Transverse colon (tissue), 4 donors: ENCODE measurements at regions not wholly inside any gene's neighbourhood (a gene's known extent, or its start where the extent isn't known, plus 50 kb on each side); places are given as distances from the start of the nearest gene placed in this dataset.

Experiments
- DNase-seq: peaks from one replicate; pipeline ENCODE4 v3.0.0-alpha.2; 2019
- H3K27ac ChIP-seq, 4 donors: fragments of 200-600 bp; sonication (generic); 2 replicates each; pipeline ENCODE4 v1.5.1; 2016 to 2018; ENCODE audit warnings: inconsistent platforms in 4 of 4
- H3K27me3 ChIP-seq: fragments of 200-600 bp; sonication (generic); 2 replicates; pipeline ENCODE4 v1.5.1; 2017; ENCODE audit warnings: inconsistent platforms
- H3K36me3 ChIP-seq, 4 donors: fragments of 200-600 bp; sonication (generic); 2 replicates each; pipeline ENCODE4 v1.5.1; 2017 to 2019; ENCODE audit warnings: inconsistent platforms in 4 of 4
- H3K4me1 ChIP-seq, 4 donors: fragments of 200-600 bp; sonication (generic); 2 replicates each; pipeline ENCODE4 v1.5.1; 2017 to 2020; ENCODE audit warnings: inconsistent platforms in 4 of 4
- H3K4me3 ChIP-seq, 4 donors: fragments of 200-600 bp; sonication (generic); 1 replicate in 1 of 4; 2 replicates in 3 of 4; pipeline versions ENCODE4 v1.5.1 to v1.6.1; 2017 to 2019; ENCODE audit warnings: inconsistent platforms in 4 of 4
- H3K9me3 ChIP-seq, 2 donors: fragments of 200-600 bp; sonication (generic); 2 replicates each; pipeline ENCODE4 v1.5.1; 2017 to 2019; ENCODE audit warnings: inconsistent platforms in 2 of 2
- CTCF ChIP-seq, 5 experiments: fragments of 200-600 bp in 3 of 5; fragments of 450-650 bp in 2 of 5; sonication (generic) in 3 of 5; IDR thresholded peaks; 1 replicate in 2 of 5; 2 replicates in 3 of 5; pipeline ENCODE4 v1.5.1; 2016 to 2017; ENCODE audit warnings: antibody characterized with exemption in 5 of 5, inconsistent platforms in 3 of 5, mild to moderate bottlenecking in 2 of 5, moderate library complexity in 1 of 5
- EP300 ChIP-seq: sonication (generic); formaldehyde crosslinking; IDR thresholded peaks from one replicate; pipeline ENCODE4 v1.6.1; 2017; ENCODE audit warnings: antibody characterized with exemption, low read depth
- POLR2A ChIP-seq: fragments of 450-650 bp; IDR thresholded peaks from one replicate; pipeline ENCODE4 v1.6.1; 2016; ENCODE audit warnings: antibody characterized with exemption, mild to moderate bottlenecking, moderate library complexity
- POLR2AphosphoS5 ChIP-seq, 3 donors: sonication (generic); formaldehyde crosslinking; IDR thresholded peaks; one replicate each; pipeline ENCODE4 v1.6.1; 2016; ENCODE audit warnings: antibody characterized with exemption in 3 of 3
- WGBS, 2 donors: methylation state at CpG; one replicate each; pipeline ENCODE4 v1.1.5; 2018; ENCODE audit warnings: low coverage in 1 of 2; 5-methylcytosine and 5-hydroxymethylcytosine counted together
- in situ Hi-C, 4 donors: fragments of 200-750 bp; cut with MboI; loops; one replicate each; pipeline versions ENCODE4 v1.15.0 to v1.15.1; 2017; ENCODE audit warnings: low sequenced_read_pairs in 3 of 4, low pct_ligation_motif_present in 1 of 4, low pct_unique_long_range_greater_than_20kb in 1 of 4
- intact Hi-C: fragments of 100-400 bp; cut with DNase I; formaldehyde crosslinking; loops from one replicate; pipeline ENCODE4 v1.15.1; 2023; ENCODE audit warnings: low total_unique reads

- Histone ChIP-seq H3K36me3 (no peaks in the 10 kb centered on the region), H3K9me3 (no peaks in the 10 kb centered on the region), H3K4me3 (no peak overlapping the region), H3K4me1 (no peaks in the 10 kb centered on the region), H3K27ac (no peak overlapping the region), H3K27me3 (no peaks in the 10 kb centered on the region)
- no peak for TF ChIP-seq CTCF (IDR thresholded peaks at IDR 0.05)
- TF ChIP-seq POLR2AphosphoS5 (IDR thresholded peaks at IDR 0.05), result no peak
- no peak for TF ChIP-seq EP300
- no peak for TF ChIP-seq POLR2A
- in situ Hi-C loops, result no loop called here
- intact Hi-C loops, result no loop called here
- WGBS, 2 donors, result 86% methylated on average over 5 of the region's 5 CpGs; no CpG with 5 or more reads in 1 of the 2 donors
- DNase-seq, result no peak
Observed at GRCh38 chr5:56492812-56493211, 259.7 kb upstream of the ANKRD55 start.

GRCh38 chr5:56490971-56491468, 257.9 kb upstream of the ANKRD55 start:
- Histone ChIP-seq H3K27ac (no peak overlapping the region), H3K36me3 (no peaks in the 10 kb centered on the region), H3K4me3 (no peak overlapping the region), H3K4me1 (no peaks in the 10 kb centered on the region), H3K9me3 (no peaks in the 10 kb centered on the region), H3K27me3 (no peaks in the 10 kb centered on the region)
- no peak for TF ChIP-seq POLR2A
- no peak for TF ChIP-seq CTCF (IDR thresholded peaks at IDR 0.05)
- no peak for TF ChIP-seq EP300
- TF ChIP-seq POLR2AphosphoS5 (IDR thresholded peaks at IDR 0.05), result no peak
- in situ Hi-C loops, result no loop called here
- no peak for DNase-seq
- intact Hi-C loops, result no loop called here
- WGBS, 2 donors, result 57 to 63% methylated on average over 5 to 9 of the region's 9 CpGs

GRCh38 chr5:56489272-56489671, 256.1 kb upstream of the ANKRD55 start:
- Histone ChIP-seq H3K27ac (no peak overlapping the region), H3K4me3 (no peak overlapping the region), H3K36me3 (no peaks in the 10 kb centered on the region), H3K27me3 (no peaks in the 10 kb centered on the region), H3K9me3 (no peaks in the 10 kb centered on the region), H3K4me1 (no peaks in the 10 kb centered on the region)
- no peak for DNase-seq
- TF ChIP-seq POLR2A (no peak), POLR2AphosphoS5 (IDR thresholded peaks at IDR 0.05) (no peak), EP300 (no peak), CTCF (IDR thresholded peaks at IDR 0.05) (no peak)
- WGBS, 2 donors, result 40 to 78% methylated on average over 1 to 4 of the region's 4 CpGs
- intact Hi-C loops (no loop called here), in situ Hi-C loops (no loop called here)

GRCh38 chr5:56487528-56488115, 254.5 kb upstream of the ANKRD55 start:
- TF ChIP-seq POLR2AphosphoS5 (IDR thresholded peaks at IDR 0.05) (no peak), POLR2A (no peak), EP300 (no peak), CTCF (IDR thresholded peaks at IDR 0.05) (no peak)
- DNase-seq, result no peak
- in situ Hi-C loops, result no loop called here
- Histone ChIP-seq H3K27me3 (no peaks in the 10 kb centered on the region), H3K4me3 (no peak overlapping the region), H3K4me1 (no peaks in the 10 kb centered on the region), H3K9me3 (no peaks in the 10 kb centered on the region), H3K36me3 (no peaks in the 10 kb centered on the region), H3K27ac (no peak overlapping the region)
- 75% methylated on average over 24 of the region's 25 CpGs; no CpG with 5 or more reads in 1 of the 2 donors for WGBS, 2 donors
- intact Hi-C loops, result no loop called here
